HG03439 (cell line): ENCODE measurements at regions not wholly inside any gene's neighbourhood (a gene's known extent, or its start where the extent isn't known, plus 50 kb on each side); places are given as distances from the start of the nearest gene placed in this dataset.
"Not testable (repeated sequence)": the region's sequence is repeated elsewhere in the genome, so short reads cannot be mapped to it uniquely, and the experiment has no call there.

Source experiments
- ATAC-seq: cut with Tn5 transposase; IDR thresholded peaks from one replicate; pipeline ENCODE4 v1.9.1; 2021; ENCODE audit warnings: mild to moderate bottlenecking, moderate library complexity; ENCODE audit not compliant: unreplicated experiment

GRCh38 chrX:12042615-12043014 lies 95.7 kb upstream of the FRMPD4 start:
- ATAC-seq = no peak

DNA sequence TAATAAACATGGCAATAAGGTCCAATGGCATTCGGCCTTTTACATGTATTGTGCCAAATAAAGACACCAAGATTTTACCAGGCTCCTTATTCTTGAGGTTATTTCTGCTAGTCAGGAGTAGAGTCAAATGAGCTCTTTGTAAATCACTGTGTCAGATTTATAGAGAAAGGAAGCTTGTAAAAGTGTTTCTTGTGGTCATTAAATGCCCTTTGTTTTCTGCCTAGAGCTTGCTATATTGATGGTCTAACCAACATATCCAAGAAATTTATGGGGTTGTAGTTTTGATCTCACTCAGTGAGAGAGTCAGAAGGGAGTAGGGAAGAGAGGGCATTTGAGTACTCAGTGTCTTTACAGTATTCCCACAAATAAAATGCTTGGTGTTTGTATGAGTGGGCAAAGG lies 86.2 kb upstream of the FRMPD4 start:
- ATAC-seq = no peak

DNA sequence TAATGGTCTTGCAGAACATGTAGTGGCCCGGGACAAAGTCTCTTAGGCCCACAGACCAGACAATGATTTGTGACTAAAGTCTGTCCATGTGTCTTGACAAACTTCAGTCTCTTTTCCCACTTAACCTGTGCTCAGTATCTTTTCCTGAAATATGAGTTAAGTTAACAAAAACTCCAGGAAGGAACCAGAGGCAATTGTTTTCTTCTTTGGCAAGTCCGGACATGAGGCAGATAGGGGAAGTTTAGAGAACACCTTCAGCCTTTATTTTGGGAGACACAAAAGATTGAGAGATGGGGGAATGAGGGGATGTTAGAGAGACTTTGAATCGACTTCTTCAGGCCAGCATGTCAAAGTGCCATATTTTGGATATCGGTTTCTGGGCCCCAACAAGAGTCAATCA lies 80.2 kb upstream of the FRMPD4 start:
- no peak for ATAC-seq

GRCh38 chrX:12060489-12061260 lies 77.6 kb upstream of the FRMPD4 start:
- ATAC-seq = no peak

GRCh38 chrX:12065251-12065650 lies 73.0 kb upstream of the FRMPD4 start:
- ATAC-seq = no peak

GRCh38 chrX:12076046-12076445 lies 62.2 kb upstream of the FRMPD4 start:
- ATAC-seq = no peak

DNA sequence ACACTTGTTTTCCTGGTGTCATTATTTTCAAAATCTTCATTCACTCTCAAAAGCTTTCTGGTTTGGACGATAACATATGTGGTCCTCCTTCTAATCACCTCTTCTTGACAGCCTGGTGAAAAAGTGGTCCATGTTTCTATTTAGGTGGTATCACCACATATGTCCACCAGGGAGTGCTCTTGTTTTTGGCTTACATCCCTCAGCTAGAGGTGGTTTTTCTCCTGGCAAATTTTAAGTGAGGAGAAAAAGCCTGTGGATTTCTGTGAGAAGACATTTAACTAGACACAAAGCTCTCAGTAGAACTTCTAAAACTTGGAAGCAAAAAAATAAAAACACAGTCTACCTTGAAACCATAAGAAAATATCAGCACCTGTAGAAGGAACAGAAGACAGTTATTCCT lies 58.0 kb upstream of the FRMPD4 start:
- no peak for ATAC-seq

DNA sequence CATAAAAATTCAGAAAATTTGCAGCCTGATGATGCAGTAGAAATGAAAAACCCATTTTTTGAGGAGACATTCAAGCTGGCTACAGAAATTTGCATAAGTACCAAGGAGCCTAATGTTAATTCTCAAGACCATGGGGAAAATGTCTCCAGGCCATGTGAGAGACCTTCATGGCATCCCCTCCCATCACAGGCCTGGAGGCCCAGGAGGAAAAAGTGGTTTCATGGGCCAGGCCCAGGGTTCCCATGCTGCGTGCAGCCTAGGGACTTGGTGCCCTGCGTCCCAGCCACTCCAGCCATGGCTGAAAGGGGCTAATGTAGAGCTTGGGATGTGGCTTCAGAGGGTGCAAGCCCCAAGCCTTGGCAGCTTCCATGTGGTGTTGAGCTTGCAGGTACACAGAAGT lies 55.3 kb upstream of the FRMPD4 start:
- ATAC-seq = not testable (repeated sequence)
